GM23338 (cell line): ENCODE measurements at regions not wholly inside any gene's neighbourhood (a gene's known extent, or its start where the extent isn't known, plus 50 kb on each side); places are given as distances from the start of the nearest gene placed in this dataset.

Source experiments
- ATAC-seq: fragments of 200-7000 bp; cut with Tn5 transposase; 3 replicates; pipeline ENCODE4 v1.9.1; 2020
- DNase-seq: peaks from one replicate; pipeline ENCODE4 v3.0.0-alpha.2; 2015; ENCODE audit warnings: low spot score
- H2AFZ ChIP-seq: fragments of 200-600 bp; sonication (generic); 2 replicates; pipeline ENCODE4 v1.8.0; 2016; ENCODE audit warnings: antibody characterized with exemption, mild to moderate bottlenecking, moderate library complexity
- H3F3A ChIP-seq: fragments of 200-600 bp; sonication (generic); replicated peaks from 2 replicates; pipeline ENCODE4 v1.8.0; 2017; ENCODE audit warnings: antibody characterized with exemption, mixed run types, low read depth
- H3K27ac ChIP-seq: fragments of 200-600 bp; sonication (generic); 2 replicates; pipeline ENCODE4 v1.6.1; 2016; ENCODE audit warnings: low read depth
- H3K27me3 ChIP-seq: fragments of 200-600 bp; sonication (generic); 2 replicates; pipeline ENCODE4 v1.8.0; 2016; ENCODE audit warnings: mild to moderate bottlenecking, mixed run types, moderate library complexity; ENCODE audit not compliant: insufficient read depth
- H3K36me3 ChIP-seq: fragments of 200-600 bp; sonication (generic); 2 replicates; pipeline ENCODE4 v1.8.0; 2016; ENCODE audit warnings: mild to moderate bottlenecking; ENCODE audit not compliant: insufficient read depth
- H3K4me1 ChIP-seq: fragments of 200-600 bp; sonication (generic); 2 replicates; pipeline ENCODE4 v1.8.0; 2016; ENCODE audit warnings: mild to moderate bottlenecking, moderate library complexity; ENCODE audit not compliant: insufficient read depth
- H3K4me2 ChIP-seq: fragments of 200-600 bp; sonication (generic); 2 replicates; pipeline ENCODE4 v1.7.1; 2017; ENCODE audit warnings: mixed run types
- H3K4me3 ChIP-seq: fragments of 200-600 bp; sonication (generic); 2 replicates; pipeline ENCODE4 v1.6.1; 2016; ENCODE audit warnings: mixed run types
- H3K79me2 ChIP-seq: fragments of 200-600 bp; sonication (generic); replicated peaks from 2 replicates; pipeline ENCODE4 v1.8.0; 2017; ENCODE audit warnings: mild to moderate bottlenecking; ENCODE audit not compliant: insufficient read depth
- H3K9me2 ChIP-seq: fragments of 200-600 bp; sonication (generic); 2 replicates; pipeline ENCODE4 v1.8.0; 2017; ENCODE audit not compliant: insufficient read depth
- H4K20me1 ChIP-seq: fragments of 200-600 bp; sonication (generic); replicated peaks from 2 replicates; pipeline ENCODE4 v1.8.0; 2017; ENCODE audit warnings: mild to moderate bottlenecking; ENCODE audit not compliant: insufficient read depth
- H3K27ac Mint-ChIP-seq: 2 replicates; pipeline ENCODE4 v1.8.0; 2020; ENCODE audit warnings: inconsistent platforms, mild to moderate bottlenecking, moderate library complexity, mixed read lengths
- H3K27me3 Mint-ChIP-seq: 3 replicates; pipeline ENCODE4 v1.8.0; 2022; ENCODE audit warnings: low read depth, mild to moderate bottlenecking, moderate library complexity, mixed read lengths, inconsistent platforms; ENCODE audit not compliant: insufficient read depth, poor library complexity
- H3K36me3 Mint-ChIP-seq: 3 replicates; pipeline ENCODE4 v1.8.0; 2021; ENCODE audit warnings: low read depth, mild to moderate bottlenecking, inconsistent platforms, moderate library complexity, mixed read lengths
- H3K4me1 Mint-ChIP-seq: 3 replicates; pipeline ENCODE4 v1.8.0; 2020; ENCODE audit warnings: mild to moderate bottlenecking, inconsistent platforms, mixed read lengths
- H3K4me3 Mint-ChIP-seq: 3 replicates; pipeline ENCODE4 v1.8.0; 2021; ENCODE audit warnings: moderate library complexity, mild to moderate bottlenecking, inconsistent platforms, mixed read lengths
- H3K9me3 Mint-ChIP-seq: 3 replicates; pipeline ENCODE4 v1.8.0; 2020; ENCODE audit warnings: moderate library complexity, mild to moderate bottlenecking, inconsistent platforms, mixed read lengths
- CREB1 ChIP-seq: fragments of 250-450 bp; sonication (Bioruptor Pico); IDR thresholded peaks from 2 replicates; pipeline ENCODE4 v1.5.0; 2020; ENCODE audit warnings: low read depth, mild to moderate bottlenecking, moderate library complexity
- EZH2 ChIP-seq: fragments of 200-600 bp; sonication (generic); IDR thresholded peaks from one replicate; pipeline ENCODE4 v1.8.0; 2017; ENCODE audit warnings: antibody characterized with exemption, mild to moderate bottlenecking, low read depth; ENCODE audit not compliant: unreplicated experiment
- EZH2phosphoT487 ChIP-seq: fragments of 200-600 bp; sonication (generic); IDR thresholded peaks from one replicate; pipeline ENCODE4 v1.8.1; 2018; ENCODE audit warnings: antibody characterized with exemption; ENCODE audit not compliant: unreplicated experiment
- JUNB ChIP-seq: IDR thresholded peaks from one replicate; pipeline ENCODE4 v1.6.1; 2016; ENCODE audit warnings: antibody characterized with exemption; ENCODE audit not compliant: unreplicated experiment
- NANOG ChIP-seq: IDR thresholded peaks from 2 replicates; pipeline ENCODE4 v1.6.1; 2016; ENCODE audit warnings: antibody characterized with exemption, borderline replicate concordance
- STAT1 ChIP-seq: IDR thresholded peaks from one replicate; pipeline ENCODE4 v1.6.1; 2016; ENCODE audit warnings: antibody characterized with exemption; ENCODE audit not compliant: unreplicated experiment
- ZNF114 ChIP-seq: fragments of 250-450 bp; sonication (Bioruptor Pico); IDR thresholded peaks from 2 replicates; pipeline ENCODE4 v1.5.0; 2020; ENCODE audit warnings: mild to moderate bottlenecking, moderate library complexity
- ZNF462 ChIP-seq: fragments of 250-450 bp; sonication (Bioruptor Pico); IDR thresholded peaks from 2 replicates; pipeline ENCODE4 v1.5.0; 2020; ENCODE audit warnings: mild to moderate bottlenecking, moderate library complexity

GRCh38 chr4:166518776-166519175 lies 645.7 kb downstream of the TLL1 start:
- Mint-ChIP-seq H3K36me3 (peaks cover 29% of the 10 kb centered on the region), H3K4me3 (no peak overlapping the region)
- ATAC-seq = no peak

More at GRCh38 chr4:166518776-166519175, 645.7 kb downstream of the TLL1 start:
- H3K27ac Mint-ChIP-seq = no peak overlapping the region
- Histone ChIP-seq H3K4me2 (no peak overlapping the region), H3K79me2 (no peaks in the 10 kb centered on the region), H4K20me1 (no peaks in the 10 kb centered on the region), H3K36me3 (no peaks in the 10 kb centered on the region), H3K9me2 (peaks cover 4% of the 10 kb centered on the region; the same call in 1 of the 2 replicates), H3K27ac (no peak overlapping the region), H3F3A (no peaks in the 10 kb centered on the region), H2AFZ (no peak overlapping the region), H3K27me3 (no peaks in the 10 kb centered on the region), H3K4me1 (no peaks in the 10 kb centered on the region), H3K4me3 (no peak overlapping the region)
- DNase-seq = no peak
- peaks cover 3% of the 10 kb centered on the region; the same call in 2 of the 3 replicates for H3K4me1 Mint-ChIP-seq
- TF ChIP-seq NANOG (no peak), ZNF462 (CRISPR knock-in tag) (no peak), EZH2 (no peak), EZH2phosphoT487 (no peak), CREB1 (no peak), ZNF114 (no peak), STAT1 (no peak), JUNB (no peak)
- H3K27me3 Mint-ChIP-seq = no peaks in the 10 kb centered on the region
- peaks cover 27% of the 10 kb centered on the region for H3K9me3 Mint-ChIP-seq
